T-helper 1 cell (primary cell): ENCODE measurements at regions not wholly inside any gene's neighbourhood (a gene's known extent, or its start where the extent isn't known, plus 50 kb on each side); places are given as distances from the start of the nearest gene placed in this dataset.
A peak's percentile ranks its signal among the peaks of the same experiment; 100 is the strongest.
"Not testable (repeated sequence)": the region's sequence is repeated elsewhere in the genome, so short reads cannot be mapped to it uniquely, and the experiment has no call there.

Source experiments
- DNase-seq, 5 donors: peaks; one replicate each; pipeline ENCODE4 v3.0.0-alpha.2; 2012 to 2020

GRCh38 chr5:159458217-159458711 lies 128.0 kb upstream of the IL12B start:
- DNase-seq = peak in 1 of 5 donors; percentile 65

- DNase-seq = no peak
Measured at GRCh38 chr5:159459132-159459627, 128.9 kb upstream of the IL12B start.

DNA sequence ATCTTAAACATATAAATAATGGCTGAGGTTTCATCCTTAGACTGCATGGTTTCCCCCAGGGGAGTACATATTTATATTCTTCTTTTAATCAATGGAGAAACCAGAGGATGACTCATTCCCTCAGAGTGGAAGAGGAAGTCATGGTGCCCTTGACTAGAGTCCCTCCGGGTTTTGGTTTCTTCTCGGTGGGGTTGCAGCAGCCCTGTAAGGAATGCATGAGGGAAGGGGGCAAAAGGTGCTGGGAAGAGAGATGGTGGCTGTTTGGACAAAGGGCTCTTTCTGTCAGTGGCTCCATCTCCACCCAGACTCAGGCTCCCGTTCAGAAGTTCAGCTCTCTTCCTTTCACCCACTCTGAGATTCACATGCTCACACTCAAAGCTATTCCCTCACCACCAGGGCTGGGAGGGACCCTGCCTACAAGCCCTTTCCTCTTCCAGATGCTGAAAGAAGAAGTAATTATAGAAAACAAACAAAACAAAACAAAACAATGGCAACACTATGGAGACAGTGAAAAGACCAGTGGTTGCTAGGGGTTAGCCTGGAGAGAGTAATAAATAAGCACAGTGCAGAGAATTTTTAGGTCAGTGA lies 129.8 kb upstream of the IL12B start:
- DNase-seq = no peak

- DNase-seq = no peak
Measured at GRCh38 chr5:159463590-159464321, 133.5 kb upstream of the IL12B start.

DNA sequence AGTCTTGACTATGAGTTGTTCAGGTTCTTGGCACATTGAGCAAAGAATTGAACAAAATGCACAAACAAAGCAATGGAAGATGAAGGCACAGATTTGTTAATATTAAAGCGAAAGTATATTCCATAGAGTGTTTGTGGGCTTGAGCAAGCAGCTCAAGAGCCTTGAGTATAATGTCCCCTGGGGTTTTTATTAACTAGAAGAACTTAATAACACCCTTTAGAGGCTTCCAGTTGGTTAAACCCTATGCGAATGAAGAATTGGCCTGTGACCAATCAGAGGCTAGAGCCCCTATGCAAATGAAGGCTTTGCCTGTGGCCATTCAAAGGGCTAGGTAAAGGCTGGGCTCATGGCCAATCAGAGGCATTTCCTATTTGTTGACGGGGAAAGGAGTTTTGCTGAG lies 135.3 kb upstream of the IL12B start:
- DNase-seq = no peak

DNA sequence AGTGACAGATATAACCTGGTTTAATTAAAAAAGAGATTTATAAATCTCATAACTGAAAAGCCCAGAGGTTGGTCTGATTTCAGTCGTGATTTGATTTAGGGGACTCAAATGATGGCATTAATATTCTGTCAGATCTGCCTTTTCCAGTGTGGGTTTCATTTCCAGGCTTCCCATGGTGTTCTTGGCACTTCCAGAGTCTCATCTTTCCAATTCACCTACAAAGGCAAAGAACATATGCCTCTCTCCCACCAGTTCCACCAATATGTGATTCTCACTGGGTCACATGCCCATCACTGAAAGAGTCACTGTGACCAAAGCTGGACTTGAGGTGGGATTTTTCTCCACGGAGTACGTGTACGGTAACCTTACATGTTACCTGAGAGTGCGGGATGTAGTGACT lies 137.4 kb upstream of the IL12B start:
- no peak for DNase-seq

DNA sequence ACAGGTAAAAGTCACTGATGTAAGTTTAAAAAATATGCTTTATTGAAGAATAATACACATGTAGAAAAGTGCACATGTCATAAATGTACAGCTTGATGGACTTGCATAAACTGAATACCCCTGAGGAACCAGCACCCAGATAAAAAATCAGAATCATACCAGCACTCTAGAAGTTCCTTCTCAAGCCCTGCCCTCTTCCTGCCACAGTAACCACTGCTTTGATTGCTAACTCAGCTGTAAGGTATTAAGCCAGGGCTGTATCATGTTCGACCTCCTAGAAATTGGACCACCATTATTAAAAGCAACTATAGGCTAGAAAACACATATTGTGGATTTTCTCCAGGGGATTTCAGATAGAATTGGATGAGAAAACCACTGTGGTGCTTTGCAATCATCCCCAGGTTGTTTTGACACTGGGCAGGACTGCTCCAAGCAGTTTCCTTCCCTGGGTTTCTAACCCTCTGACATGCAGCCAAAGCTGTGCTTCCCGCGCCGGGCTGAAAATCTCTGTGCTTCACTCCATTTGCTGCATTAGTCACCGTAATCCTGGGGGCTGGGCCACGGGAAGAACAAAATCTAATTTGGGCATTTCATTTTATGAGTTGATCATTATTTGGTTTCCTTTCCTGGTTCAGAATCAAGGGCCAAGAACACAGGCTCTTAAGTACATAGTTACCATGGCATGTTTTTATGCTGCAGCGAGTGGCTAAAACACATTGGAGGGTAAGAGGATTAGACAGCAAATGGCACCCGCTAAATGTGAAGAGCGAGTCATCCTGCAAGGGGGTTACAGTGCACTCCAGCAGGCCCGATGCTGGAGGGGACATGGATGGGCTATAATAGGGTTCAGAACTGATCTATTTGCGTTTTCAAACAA lies 139.4 kb upstream of the IL12B start:
- peak in 2 of 5 donors; percentile 11 to 36 for DNase-seq

DNA sequence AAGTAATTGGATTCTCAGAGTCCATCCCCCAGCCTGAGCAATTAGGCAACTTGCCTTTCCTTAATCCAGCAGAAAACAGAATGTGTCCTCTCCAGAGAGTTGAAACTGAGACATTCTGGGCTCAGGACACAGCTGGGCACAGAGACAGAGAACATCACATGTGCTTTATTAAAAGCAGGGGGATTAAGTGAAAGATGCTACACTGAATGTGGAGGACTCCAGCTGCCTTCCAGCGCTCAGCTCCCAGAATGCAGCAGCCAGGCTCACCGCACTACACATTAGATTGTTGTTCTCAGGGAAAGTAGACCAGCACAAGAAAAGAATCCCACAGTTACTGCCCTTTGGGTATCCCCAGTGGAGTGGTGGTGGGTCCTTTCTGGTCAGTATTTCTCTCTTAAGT lies 141.6 kb upstream of the IL12B start:
- DNase-seq = no peak

- DNase-seq = no peak
Measured at GRCh38 chr5:159475026-159475425, 144.7 kb upstream of the IL12B start.

- DNase-seq = peak in 1 of 5 donors; percentile 4
Measured at GRCh38 chr5:159478950-159479349, 148.7 kb upstream of the IL12B start.

- no peak for DNase-seq
Measured at GRCh38 chr5:159480849-159481248, 150.6 kb upstream of the IL12B start.

- DNase-seq = no peak
Measured at GRCh38 chr5:159481751-159482150, 151.5 kb upstream of the IL12B start.

DNA sequence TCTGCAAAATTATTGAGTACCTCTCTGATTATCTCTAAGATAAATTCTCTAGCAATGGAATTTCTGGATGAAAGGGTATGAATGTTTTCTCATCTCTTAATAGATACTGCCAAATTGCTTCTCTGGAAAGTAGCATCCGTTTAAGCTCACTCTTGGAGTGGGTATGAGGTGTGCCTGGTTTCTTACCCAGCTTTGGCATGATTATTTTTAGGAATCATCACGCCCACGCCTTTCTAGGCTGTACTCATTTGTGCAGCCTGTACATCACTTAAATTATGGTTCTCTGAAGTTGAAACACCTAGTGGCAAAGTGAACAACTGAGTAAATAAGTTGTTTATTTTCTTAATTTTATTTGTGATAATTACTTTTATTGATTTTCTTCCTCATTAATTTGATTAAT lies 156.5 kb upstream of the IL12B start:
- no peak for DNase-seq

DNA sequence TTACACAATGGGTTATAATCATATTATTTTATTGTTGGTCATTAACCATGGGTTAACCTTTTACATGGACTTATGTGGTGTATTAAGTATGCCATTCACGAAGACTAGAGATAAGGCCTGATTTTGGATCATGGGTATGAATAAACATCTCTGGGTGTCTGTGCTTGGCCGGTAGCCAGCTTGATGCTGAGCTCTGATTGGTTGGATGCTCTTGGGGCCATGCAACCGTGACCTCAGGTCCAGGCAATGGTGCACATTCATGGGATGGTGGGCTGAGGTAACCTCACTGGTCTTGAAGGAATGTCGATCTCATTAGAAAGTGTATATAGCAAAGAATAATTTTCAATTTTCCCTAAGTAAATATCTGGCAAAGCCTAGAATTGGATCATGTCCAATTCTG lies 158.2 kb upstream of the IL12B start:
- DNase-seq = no peak

DNA sequence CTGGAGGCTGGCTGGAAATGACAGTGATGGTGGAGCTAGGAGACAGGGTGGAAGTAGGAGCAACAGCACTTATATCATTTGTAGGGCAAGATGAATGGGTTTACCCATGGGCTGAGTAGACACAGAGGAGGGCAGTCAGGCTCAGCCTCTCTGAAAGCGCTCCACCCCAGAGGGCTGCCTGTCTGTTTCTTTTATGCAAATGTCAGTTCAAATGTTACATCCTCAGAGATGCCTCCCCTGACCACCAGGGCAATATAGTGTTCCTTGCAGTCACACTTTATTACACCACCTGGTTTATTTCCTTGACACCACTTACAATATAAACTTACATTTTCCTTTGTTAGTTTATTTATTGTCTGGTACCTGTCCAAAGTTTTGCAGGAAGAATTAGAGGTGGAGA lies 159.5 kb upstream of the IL12B start:
- DNase-seq = no peak

DNA sequence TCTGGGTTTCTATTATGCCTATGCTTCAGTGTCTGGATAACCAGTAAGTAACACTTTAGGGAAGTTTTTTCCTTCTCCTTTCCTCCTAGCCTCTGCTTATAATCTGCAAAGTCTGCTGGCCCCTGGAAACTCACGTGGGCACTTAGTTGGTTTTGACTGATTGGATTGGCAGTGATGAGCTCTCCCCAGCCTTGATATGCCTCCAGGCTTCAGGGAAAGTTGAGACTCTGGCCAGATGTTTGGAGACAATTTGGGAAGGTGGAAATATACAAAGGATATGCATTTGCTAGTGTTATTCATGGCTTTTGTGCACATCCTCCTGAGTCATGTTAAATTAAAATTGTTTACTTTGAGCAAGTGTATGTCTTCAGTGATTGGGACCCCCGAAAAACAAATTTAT lies 160.2 kb upstream of the IL12B start:
- DNase-seq = no peak

GRCh38 chr5:159493696-159494095 lies 163.4 kb upstream of the IL12B start:
- DNase-seq = no peak

GRCh38 chr5:159496773-159497172 lies 166.5 kb upstream of the IL12B start:
- DNase-seq = no peak

DNA sequence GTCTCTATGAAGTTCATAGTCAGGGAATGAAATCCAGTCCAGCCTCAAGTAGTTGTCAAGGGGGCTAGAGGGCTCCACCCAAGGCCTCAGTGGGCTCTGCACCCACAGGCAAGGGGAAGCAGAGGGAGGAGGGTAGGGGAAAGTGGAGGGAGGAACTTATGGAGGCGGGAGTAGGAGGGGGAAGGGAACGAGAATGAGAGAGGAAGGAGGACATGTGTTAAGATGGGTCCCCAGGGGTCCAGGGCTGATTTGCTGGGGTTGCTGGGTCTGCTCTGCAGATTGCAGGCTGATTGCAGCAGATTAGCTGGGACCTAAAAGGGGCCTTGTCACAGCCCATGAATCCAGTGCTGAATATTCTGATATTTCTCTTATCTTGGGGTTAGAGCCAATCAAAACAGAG lies 166.9 kb upstream of the IL12B start:
- DNase-seq = no peak

- DNase-seq = no peak
Measured at GRCh38 chr5:159498630-159499029, 168.3 kb upstream of the IL12B start.

DNA sequence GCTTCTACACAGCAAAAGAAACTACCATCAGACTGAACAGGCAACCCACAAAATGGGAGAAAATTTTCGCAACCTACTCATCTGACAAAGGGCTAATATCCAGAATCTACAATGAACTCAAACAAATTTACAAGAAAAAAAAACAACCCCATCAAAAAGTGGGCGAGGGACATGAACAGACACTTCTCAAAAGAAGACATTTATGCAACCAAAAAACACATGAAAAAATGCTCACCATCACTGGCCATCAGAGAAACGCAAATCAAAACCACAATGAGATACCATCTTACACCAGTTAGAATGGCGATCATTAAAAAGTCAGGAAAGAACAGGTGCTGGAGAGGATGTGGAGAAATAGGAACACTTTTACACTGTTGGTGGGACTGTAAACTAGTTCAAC lies 171.8 kb upstream of the IL12B start:
- not testable (repeated sequence) for DNase-seq

- no peak for DNase-seq
Measured at GRCh38 chr5:159503236-159503635, 172.9 kb upstream of the IL12B start.

GRCh38 chr5:159504106-159504856 lies 174.0 kb upstream of the IL12B start:
- DNase-seq = no peak
